GM21515 (cell line): ENCODE measurements at regions not wholly inside any gene's neighbourhood (a gene's known extent, or its start where the extent isn't known, plus 50 kb on each side); places are given as distances from the start of the nearest gene placed in this dataset.

Experiments used
- ATAC-seq: cut with Tn5 transposase; IDR thresholded peaks from one replicate; pipeline ENCODE4 v1.9.1; 2021; ENCODE audit not compliant: unreplicated experiment

- ATAC-seq: no peak
These were observed 394.1 kb downstream of the XPNPEP1 start for GRCh38 chr10:109529258-109529657.

GRCh38 chr10:109517748-109518147 is 405.6 kb downstream of the XPNPEP1 start:
- ATAC-seq: no peak

GRCh38 chr10:109504401-109504800 is 418.9 kb downstream of the XPNPEP1 start:
- no peak for ATAC-seq

- no peak for ATAC-seq
These were observed 435.6 kb downstream of the XPNPEP1 start for GRCh38 chr10:109487691-109488090.

GRCh38 chr10:109480836-109481235 is 442.5 kb downstream of the XPNPEP1 start:
- no peak for ATAC-seq

GRCh38 chr10:109475711-109476421 is 447.4 kb downstream of the XPNPEP1 start:
- ATAC-seq: no peak

- ATAC-seq: no peak
These were observed 448.5 kb downstream of the XPNPEP1 start for GRCh38 chr10:109474812-109475211.

GRCh38 chr10:109474261-109474660 is 449.1 kb downstream of the XPNPEP1 start:
- no peak for ATAC-seq

GRCh38 chr10:109467551-109467950 is 455.8 kb downstream of the XPNPEP1 start:
- ATAC-seq: no peak

- no peak for ATAC-seq
These were observed 458.4 kb downstream of the XPNPEP1 start for GRCh38 chr10:109464949-109465348.

GRCh38 chr10:109457302-109457638 is 466.0 kb downstream of the XPNPEP1 start:
- no peak for ATAC-seq

GRCh38 chr10:109456566-109457301 is 466.6 kb downstream of the XPNPEP1 start:
- no peak for ATAC-seq

GRCh38 chr10:109454691-109455090 is 468.6 kb downstream of the XPNPEP1 start:
- ATAC-seq: no peak

- ATAC-seq: no peak
These were observed 471.4 kb downstream of the XPNPEP1 start for GRCh38 chr10:109451879-109452278.

GRCh38 chr10:109450702-109451101 is 472.6 kb downstream of the XPNPEP1 start:
- no peak for ATAC-seq

GRCh38 chr10:109433434-109433833 is 489.9 kb downstream of the XPNPEP1 start:
- no peak for ATAC-seq

GRCh38 chr10:109432281-109432680 is 491.0 kb downstream of the XPNPEP1 start:
- ATAC-seq: no peak

- ATAC-seq: no peak
These were observed 492.5 kb downstream of the XPNPEP1 start for GRCh38 chr10:109430799-109431198.

- ATAC-seq: no peak
These were observed 493.1 kb downstream of the XPNPEP1 start for GRCh38 chr10:109430043-109430760.

- ATAC-seq: no peak
These were observed 494.4 kb downstream of the XPNPEP1 start for GRCh38 chr10:109428775-109429491.

GRCh38 chr10:109427411-109427810 is 495.9 kb downstream of the XPNPEP1 start:
- ATAC-seq: no peak
